Heart left ventricle (tissue), 13 donors: ENCODE measurements at regions not wholly inside any gene's neighbourhood (a gene's known extent, or its start where the extent isn't known, plus 50 kb on each side); places are given as distances from the start of the nearest gene placed in this dataset.

Experiments used
- POLR2A ChIP-seq, 2 donors: fragments of 450-650 bp; IDR thresholded peaks; one replicate each; pipeline ENCODE4 v1.6.1; 2017; ENCODE audit warnings: antibody characterized with exemption in 2 of 2, mild to moderate bottlenecking in 2 of 2, moderate library complexity in 2 of 2
- TF ChIP-seq, protein P1 (sequence below), 12 donors: fragments of 200-600 bp; sonication (generic) in 4 of 12; IDR thresholded peaks; one replicate each; pipeline versions ENCODE4 v1.5.0 to v1.8.0; 2018 to 2022; ENCODE audit warnings: antibody characterized with exemption in 12 of 12, mild to moderate bottlenecking in 5 of 12
- donor health status: ischemic (EF 13 %, LVEDD 7.1; RV severe dilation, severe dysfunction).
- donor health status: DM: no; HTN: yes; CAD: no.
- donor health status: DM: no; HTN: no; CAD: no.
- donor health status: ischemic (EF 25% LVEDD 6.9; RV normal size, moderate dysfunction).
- donor health status: ischemic (EF 25% LVEDD 5.7; RV mildly dilated, moderate dysfunction).
- donor health status: ischemic (EF 35%, LVEDD 5.7; RV mildly dilated, moderate dysfunction).
- donor health status: nonischemic (EF 11% LVEDD 7.7; RV severe dilation, severe dysfunction).
- donor health status: DM: yes; HTN: yes; CAD: no.
- donor health status: PGD.
- donor health status: ischemic (EF 29% LVEDD 5.4; RV normal size, mild dysfunction).
- donor health status: nonischemic (EF 23%, LVEDD 6.1; RV moderate dilation, normal function).

DNA sequence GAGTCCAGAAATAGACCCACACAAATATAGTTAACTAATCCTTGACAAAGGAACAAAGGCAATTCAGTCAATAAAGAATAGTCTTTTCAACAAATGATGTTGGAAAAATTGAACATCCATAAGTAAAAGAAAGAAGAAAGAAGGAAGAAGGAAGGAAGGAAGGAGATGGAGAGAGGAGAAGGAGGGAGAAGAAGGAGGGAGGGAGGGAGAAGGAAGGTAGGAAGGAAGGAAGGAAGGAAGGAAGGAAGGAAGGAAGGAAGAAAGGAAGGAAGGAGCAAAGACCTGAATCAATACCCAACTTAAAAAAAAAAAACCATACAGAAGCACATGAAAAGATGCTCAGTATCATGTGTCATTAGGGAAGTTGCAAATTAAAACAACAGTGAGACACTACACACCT is 148.3 kb downstream of the ATL2 start:
- TF ChIP-seq, protein P1, sequence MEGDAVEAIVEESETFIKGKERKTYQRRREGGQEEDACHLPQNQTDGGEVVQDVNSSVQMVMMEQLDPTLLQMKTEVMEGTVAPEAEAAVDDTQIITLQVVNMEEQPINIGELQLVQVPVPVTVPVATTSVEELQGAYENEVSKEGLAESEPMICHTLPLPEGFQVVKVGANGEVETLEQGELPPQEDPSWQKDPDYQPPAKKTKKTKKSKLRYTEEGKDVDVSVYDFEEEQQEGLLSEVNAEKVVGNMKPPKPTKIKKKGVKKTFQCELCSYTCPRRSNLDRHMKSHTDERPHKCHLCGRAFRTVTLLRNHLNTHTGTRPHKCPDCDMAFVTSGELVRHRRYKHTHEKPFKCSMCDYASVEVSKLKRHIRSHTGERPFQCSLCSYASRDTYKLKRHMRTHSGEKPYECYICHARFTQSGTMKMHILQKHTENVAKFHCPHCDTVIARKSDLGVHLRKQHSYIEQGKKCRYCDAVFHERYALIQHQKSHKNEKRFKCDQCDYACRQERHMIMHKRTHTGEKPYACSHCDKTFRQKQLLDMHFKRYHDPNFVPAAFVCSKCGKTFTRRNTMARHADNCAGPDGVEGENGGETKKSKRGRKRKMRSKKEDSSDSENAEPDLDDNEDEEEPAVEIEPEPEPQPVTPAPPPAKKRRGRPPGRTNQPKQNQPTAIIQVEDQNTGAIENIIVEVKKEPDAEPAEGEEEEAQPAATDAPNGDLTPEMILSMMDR (IDR thresholded peaks at IDR 0.05) = no peak
- no peak for TF ChIP-seq POLR2A (IDR thresholded peaks at IDR 0.05)
